NOMO-1 (cell line): ENCODE measurements at regions not wholly inside any gene's neighbourhood (a gene's known extent, or its start where the extent isn't known, plus 50 kb on each side); places are given as distances from the start of the nearest gene placed in this dataset.
"Not testable (repeated sequence)": the region's sequence is repeated elsewhere in the genome, so short reads cannot be mapped to it uniquely, and the experiment has no call there.

ENCODE experiments used
- DNase-seq, 2 experiments: peaks; one replicate each; lab custom pipeline; 2025; ENCODE audit not compliant: unreplicated experiment in 2 of 2; lab: John Stamatoyannopoulos, UW

- DNase-seq: no peak
Measured at GRCh38 chr9:82115900-82116299, 127.3 kb downstream of the SPATA31D1 start.

- no peak for DNase-seq
Measured at GRCh38 chr9:82116556-82116955, 128.0 kb downstream of the SPATA31D1 start.

GRCh38 chr9:82117026-82117811, 128.6 kb downstream of the SPATA31D1 start:
- no peak for DNase-seq

- no peak for DNase-seq
Measured at GRCh38 chr9:82122731-82123130, 134.2 kb downstream of the SPATA31D1 start.

GRCh38 chr9:82124090-82124489, 135.5 kb downstream of the SPATA31D1 start:
- no peak for DNase-seq

- no peak for DNase-seq
Measured at GRCh38 chr9:82126256-82126655, 137.7 kb downstream of the SPATA31D1 start.

GRCh38 chr9:82127465-82127864, 138.9 kb downstream of the SPATA31D1 start:
- DNase-seq: no peak

- no peak for DNase-seq
Measured at GRCh38 chr9:82128011-82128696, 139.6 kb downstream of the SPATA31D1 start.

- DNase-seq: no peak
Measured at GRCh38 chr9:82129708-82130107, 141.1 kb downstream of the SPATA31D1 start.

- no peak for DNase-seq
Measured at GRCh38 chr9:82130331-82131042, 141.9 kb downstream of the SPATA31D1 start.

- DNase-seq: no peak
Measured at GRCh38 chr9:82131072-82131471, 142.5 kb downstream of the SPATA31D1 start.

GRCh38 chr9:82132024-82132423, 143.5 kb downstream of the SPATA31D1 start:
- DNase-seq: no peak

GRCh38 chr9:82134010-82134409, 145.4 kb downstream of the SPATA31D1 start:
- no peak for DNase-seq

GRCh38 chr9:82135106-82135505, 146.5 kb downstream of the SPATA31D1 start:
- no peak for DNase-seq

GRCh38 chr9:82138081-82138480, 149.5 kb downstream of the SPATA31D1 start:
- DNase-seq: not testable (repeated sequence)

- DNase-seq: no peak
Measured at GRCh38 chr9:82140471-82140870, 151.9 kb downstream of the SPATA31D1 start.

- no peak for DNase-seq
Measured at GRCh38 chr9:82144803-82145202, 156.2 kb downstream of the SPATA31D1 start.

GRCh38 chr9:82146677-82147076, 158.1 kb downstream of the SPATA31D1 start:
- DNase-seq: no peak

- no peak for DNase-seq
Measured at GRCh38 chr9:82147798-82148425, 159.3 kb downstream of the SPATA31D1 start.

GRCh38 chr9:82148426-82148810, 159.8 kb downstream of the SPATA31D1 start:
- DNase-seq: no peak

- no peak for DNase-seq
Measured at GRCh38 chr9:82148901-82149461, 160.4 kb downstream of the SPATA31D1 start.
